ENCODE measurements at regions not wholly inside any gene's neighbourhood (a gene's known extent, or its start where the extent isn't known, plus 50 kb on each side); places are given as distances from the start of the nearest gene placed in this dataset.

GRCh38 chr16:5865236-5865635 is 767.6 kb upstream of the EEF2KMT start:
- TF ChIP-seq CTCF (IDR thresholded peaks at IDR 0.05; ENCODE audit: extremely low read depth, missing control alignments), result no peak
- no peak for DNase-seq (ENCODE audit: low spot score)

- no peak for TF ChIP-seq CTCF (IDR thresholded peaks at IDR 0.05; ENCODE audit: extremely low read depth, missing control alignments)
- no peak for DNase-seq (ENCODE audit: low spot score)
Measured at GRCh38 chr16:5863071-5863606, 765.5 kb upstream of the EEF2KMT start.

GRCh38 chr16:5862103-5862840 is 764.7 kb upstream of the EEF2KMT start:
- TF ChIP-seq CTCF (IDR thresholded peaks at IDR 0.05; ENCODE audit: extremely low read depth, missing control alignments), result no peak

GRCh38 chr16:5861241-5861640 is 763.6 kb upstream of the EEF2KMT start:
- no peak for TF ChIP-seq CTCF (IDR thresholded peaks at IDR 0.05; ENCODE audit: extremely low read depth, missing control alignments)
- no peak for DNase-seq (ENCODE audit: low spot score)

More at GRCh38 chr16:5862103-5862840, 764.7 kb upstream of the EEF2KMT start:
- DNase-seq (ENCODE audit: low spot score), result no peak

- no peak for TF ChIP-seq CTCF (IDR thresholded peaks at IDR 0.05; ENCODE audit: extremely low read depth, missing control alignments)
- DNase-seq (ENCODE audit: low spot score), result no peak
Measured at GRCh38 chr16:5858180-5858579, 760.6 kb upstream of the EEF2KMT start.

- TF ChIP-seq CTCF (IDR thresholded peaks at IDR 0.05; ENCODE audit: extremely low read depth, missing control alignments), result no peak
- no peak for DNase-seq (ENCODE audit: low spot score)
Measured at GRCh38 chr16:5854027-5854426, 756.4 kb upstream of the EEF2KMT start.

- TF ChIP-seq CTCF (IDR thresholded peaks at IDR 0.05; ENCODE audit: extremely low read depth, missing control alignments), result no peak
- no peak for DNase-seq (ENCODE audit: low spot score)
Measured at GRCh38 chr16:5852151-5852550, 754.6 kb upstream of the EEF2KMT start.

Data from GM20000 (cell line).